IMR-90 (cell line): ENCODE measurements at regions not wholly inside any gene's neighbourhood (a gene's known extent, or its start where the extent isn't known, plus 50 kb on each side); places are given as distances from the start of the nearest gene placed in this dataset.

Experiments
- ATAC-seq: fragments of 200-7000 bp; cut with Tn5 transposase; 2 replicates; pipeline ENCODE4 v1.9.1; 2020; ENCODE audit warnings: low read depth, mild to moderate bottlenecking, moderate library complexity
- BruUV-seq: library from RNA; stranded (reverse); fragments of 400-500 nt; replicated peaks from 2 replicates; lab custom pipeline; 2021; lab: Mats Ljungman, UMichigan
- CTCF ChIA-PET: fragments of 300-600 bp; formaldehyde crosslinking; extraction: SDS; loops from one replicate; lab custom pipeline; 2021; ENCODE audit warnings: antibody characterized with exemption; lab: Yijun Ruan, JAX
- POLR2A ChIA-PET: fragments of 300-600 bp; sonication (Branson Sonifier 250); formaldehyde crosslinking; loops from one replicate; lab custom pipeline; 2022; ENCODE audit warnings: antibody characterized with exemption; ENCODE audit not compliant: unreplicated experiment; lab: Charles Lee
- DNase-seq: peaks from one replicate; pipeline ENCODE4 v3.0.0; 2013
- H2AFZ ChIP-seq: replicated peaks from 2 replicates; pipeline ENCODE3; 2013; ENCODE audit warnings: low read length, mild to moderate bottlenecking; ENCODE audit not compliant: poor library complexity
- H2AK5ac ChIP-seq: 2 replicates; pipeline ENCODE4 v1.6.1; 2013; ENCODE audit warnings: low read depth, low read length, inconsistent platforms
- H2AK9ac ChIP-seq: replicated peaks from 2 replicates; pipeline ENCODE3; 2013; ENCODE audit warnings: mild to moderate bottlenecking, low read depth, low read length, moderate library complexity; ENCODE audit not compliant: poor library complexity
- H2BK120ac ChIP-seq: 2 replicates; pipeline ENCODE4 v1.6.1; 2013; ENCODE audit warnings: low read depth, low read length, inconsistent platforms
- H2BK15ac ChIP-seq: 3 replicates; pipeline ENCODE4 v1.6.1; 2013; ENCODE audit warnings: low read depth, low read length, inconsistent platforms
- H2BK20ac ChIP-seq: 2 replicates; pipeline ENCODE4 v1.6.1; 2013; ENCODE audit warnings: low read depth, mild to moderate bottlenecking, inconsistent platforms, low read length, moderate library complexity
- H2BK5ac ChIP-seq: 2 replicates; pipeline ENCODE4 v1.6.1; 2013; ENCODE audit warnings: mild to moderate bottlenecking, low read depth, low read length, inconsistent platforms; ENCODE audit not compliant: poor library complexity, severe bottlenecking
- H3K14ac ChIP-seq: replicated peaks from 2 replicates; pipeline ENCODE4 v1.6.1; 2013; ENCODE audit warnings: low read depth, low read length, inconsistent platforms
- H3K18ac ChIP-seq: 2 replicates; pipeline ENCODE4 v1.6.1; 2013; ENCODE audit warnings: low read depth, low read length, control low read depth
- H3K23ac ChIP-seq: 2 replicates; pipeline ENCODE4 v1.6.1; 2013; ENCODE audit warnings: low read depth, low read length, inconsistent platforms
- H3K27ac ChIP-seq: 2 replicates; pipeline ENCODE4 v1.5.1; 2013; ENCODE audit warnings: mild to moderate bottlenecking, control low read depth, low read length; ENCODE audit not compliant: insufficient read depth
- H3K27me3 ChIP-seq: 2 replicates; pipeline ENCODE4 v1.6.1; 2013; ENCODE audit warnings: low read length; ENCODE audit not compliant: control insufficient read depth, insufficient read depth
- H3K36me3 ChIP-seq: 2 replicates; pipeline ENCODE4 v1.6.1; 2013; ENCODE audit warnings: low read length, mixed read lengths; ENCODE audit not compliant: control insufficient read depth, insufficient read depth
- H3K4ac ChIP-seq: 2 replicates; pipeline ENCODE4 v1.6.1; 2013; ENCODE audit warnings: low read depth, low read length, inconsistent platforms
- H3K4me1 ChIP-seq: 2 replicates; pipeline ENCODE4 v1.6.1; 2013; ENCODE audit warnings: low read length, mixed read lengths; ENCODE audit not compliant: control insufficient read depth, insufficient read depth
- H3K4me2 ChIP-seq: 2 replicates; pipeline ENCODE4 v1.6.1; 2013; ENCODE audit warnings: low read depth, mild to moderate bottlenecking, control low read depth, low read length, moderate library complexity
- H3K4me3 ChIP-seq: 2 replicates; pipeline ENCODE4 v1.5.1; 2013; ENCODE audit warnings: low read depth, mild to moderate bottlenecking, control low read depth, low read length, moderate library complexity; ENCODE audit not compliant: insufficient read depth
- H3K56ac ChIP-seq: 2 replicates; pipeline ENCODE4 v1.6.1; 2013; ENCODE audit warnings: low read length, inconsistent platforms; ENCODE audit not compliant: insufficient read depth; ENCODE audit errors: extremely low read depth
- H3K79me1 ChIP-seq, 2 experiments: 2 replicates each; pipeline ENCODE4 v1.6.1; 2013; ENCODE audit warnings: low read length in 2 of 2, inconsistent platforms in 1 of 2, low read depth in 1 of 2
- H3K9ac ChIP-seq: 2 replicates; pipeline ENCODE4 v1.6.1; 2013; ENCODE audit warnings: low read depth, low read length, control low read depth
- H3K9me1 ChIP-seq: 2 replicates; pipeline ENCODE4 v1.6.1; 2013; ENCODE audit warnings: low read length, inconsistent platforms; ENCODE audit not compliant: insufficient read depth
- H3K9me3 ChIP-seq: 2 replicates; pipeline ENCODE4 v1.6.1; 2013; ENCODE audit warnings: low read length; ENCODE audit not compliant: control insufficient read depth, insufficient read depth
- H4K20me1 ChIP-seq: 2 replicates; pipeline ENCODE4 v1.6.1; 2013; ENCODE audit warnings: low read length, inconsistent platforms; ENCODE audit not compliant: insufficient read depth
- H4K5ac ChIP-seq: 2 replicates; pipeline ENCODE4 v1.6.1; 2013; ENCODE audit warnings: mild to moderate bottlenecking, low read depth, low read length, control low read depth
- H4K8ac ChIP-seq, 2 experiments: 2 replicates each; pipeline ENCODE4 v1.6.1; 2013; ENCODE audit warnings: low read depth in 2 of 2, low read length in 2 of 2, control low read depth in 1 of 2, inconsistent platforms in 1 of 2
- H4K91ac ChIP-seq: 2 replicates; pipeline ENCODE4 v1.6.1; 2013; ENCODE audit warnings: low read depth, low read length, inconsistent platforms; ENCODE audit not compliant: insufficient read depth
- BHLHE40 ChIP-seq: fragments of 150-350 bp; IDR thresholded peaks from 2 replicates; pipeline ENCODE4 v1.6.1; 2016; ENCODE audit warnings: mild to moderate bottlenecking, low read depth, low read length
- CTCF ChIP-seq: conservative IDR thresholded peaks from 2 replicates; pipeline ENCODE4 v1.5.1; 2012; ENCODE audit warnings: mild to moderate bottlenecking, low read depth, low read length, improper control_type of control experiment
- ELK1 ChIP-seq: fragments of 150-350 bp; IDR thresholded peaks from 2 replicates; pipeline ENCODE4 v1.6.1; 2016; ENCODE audit warnings: low read depth, mild to moderate bottlenecking, low read length, moderate library complexity, borderline replicate concordance
- MAFK ChIP-seq: IDR thresholded peaks from 2 replicates; pipeline ENCODE4 v1.6.1; 2012; ENCODE audit warnings: low read depth, low read length, improper control_type of control experiment
- MAZ ChIP-seq: IDR thresholded peaks from 2 replicates; pipeline ENCODE4 v1.6.1; 2012; ENCODE audit warnings: low read depth, mild to moderate bottlenecking, low read length, improper control_type of control experiment, moderate library complexity, borderline replicate concordance
- POLR2A ChIP-seq: IDR thresholded peaks from 2 replicates; pipeline ENCODE4 v1.6.1; 2012; ENCODE audit warnings: mild to moderate bottlenecking, low read depth, low read length
- RFX5 ChIP-seq: IDR thresholded peaks from 2 replicates; pipeline ENCODE4 v1.8.0; 2012; ENCODE audit warnings: low read depth, mild to moderate bottlenecking, low read length, moderate library complexity
- SMC3 ChIP-seq: fragments of 150-350 bp; IDR thresholded peaks from 2 replicates; pipeline ENCODE4 v1.6.1; 2016; ENCODE audit warnings: low read depth, mild to moderate bottlenecking, antibody characterized with exemption, low read length, moderate library complexity
- WGBS, 2 experiments: methylation state at CpG; one replicate each; pipeline versions ENCODE4 v1.1.5 to v1.1.7; 2013; ENCODE audit warnings: missing lambda C conversion rate in 2 of 2; ENCODE audit not compliant: insufficient read length in 1 of 2; ENCODE audit errors: extremely low coverage in 2 of 2; 5-methylcytosine and 5-hydroxymethylcytosine counted together
- dilution Hi-C: fragments of 300-500 bp; cut with HindIII; formaldehyde crosslinking; loops from one replicate; pipeline ENCODE4 v1.14.3; 2018; ENCODE audit warnings: low sequenced_read_pairs; ENCODE audit not compliant: unreplicated experiment
- in situ Hi-C: fragments of 300-500 bp; cut with MboI; formaldehyde crosslinking; loops from 3 replicates; pipeline ENCODE4 v1.14.3; 2019; ENCODE audit warnings: low sequenced_read_pairs, inconsistent platforms, mixed read lengths
- intact Hi-C: fragments of 100-400 bp; cut with micrococcal nuclease; formaldehyde crosslinking; loops from 2 replicates; pipeline ENCODE4 v1.10.0; 2022

- POLR2A ChIA-PET, result no interaction called here
- H2BK120ac ChIP-seq, result no peak overlapping the region
- H2AK5ac ChIP-seq, result no peak overlapping the region
- no peak overlapping the region for H2BK5ac ChIP-seq
- ATAC-seq (no peak), DNase-seq (no peak)
- no peak overlapping the region for H3K4ac ChIP-seq
- H3K9me3 ChIP-seq, result 0 out of 2 replicates have a peak, but pooled peaks cover 3% of the 10 kb centered on the region
- CTCF ChIA-PET, result no interaction called here
- no peaks in the 10 kb centered on the region for H3K36me3 ChIP-seq
- H3K4me2 ChIP-seq, result no peak overlapping the region
- no peak overlapping the region for H4K5ac ChIP-seq
- no peak overlapping the region for H2BK15ac ChIP-seq
- BruUV-seq, result no TSS peak
- H4K91ac ChIP-seq, result no peak overlapping the region
- H4K8ac ChIP-seq, result no peak overlapping the region
- no peak overlapping the region for H3K18ac ChIP-seq
- no peak overlapping the region for H2AK9ac ChIP-seq
- H3K9me1 ChIP-seq, result no peaks in the 10 kb centered on the region
- no peak overlapping the region for H2AFZ ChIP-seq
- TF ChIP-seq BHLHE40 (no peak), SMC3 (no peak), ELK1 (no peak), MAZ (no peak), RFX5 (no peak), CTCF (no peak), POLR2A (no peak), MAFK (no peak)
- H3K4me3 ChIP-seq, result no peak overlapping the region
- H4K20me1 ChIP-seq, result no peaks in the 10 kb centered on the region
- WGBS, 2 experiments, result no CpG with 5 or more reads among the region's 1 CpG
- intact Hi-C loops, result no loop called here
- dilution Hi-C loops, result no loop called here
- no peaks in the 10 kb centered on the region for H3K27me3 ChIP-seq
- H3K9ac ChIP-seq, result no peak overlapping the region
- no peak overlapping the region for H3K56ac ChIP-seq
- no peaks in the 10 kb centered on the region for H3K79me1 ChIP-seq
- no peak overlapping the region for H2BK20ac ChIP-seq
- H3K27ac ChIP-seq, result no peak overlapping the region
- H3K23ac ChIP-seq, result no peak overlapping the region
- in situ Hi-C loops, result no loop called here
- no peak overlapping the region for H3K14ac ChIP-seq
- no peaks in the 10 kb centered on the region for H3K4me1 ChIP-seq
These were observed 680.9 kb upstream of the LMO3 start for GRCh38 chr12:17286874-17287273.
